GM21528 (cell line): ENCODE measurements at regions not wholly inside any gene's neighbourhood (a gene's known extent, or its start where the extent isn't known, plus 50 kb on each side); places are given as distances from the start of the nearest gene placed in this dataset.

ENCODE experiments used
- ATAC-seq: cut with Tn5 transposase; IDR thresholded peaks from one replicate; pipeline ENCODE4 v1.9.1; 2021; ENCODE audit warnings: mild to moderate bottlenecking, moderate library complexity; ENCODE audit not compliant: unreplicated experiment, low FRiP score

DNA sequence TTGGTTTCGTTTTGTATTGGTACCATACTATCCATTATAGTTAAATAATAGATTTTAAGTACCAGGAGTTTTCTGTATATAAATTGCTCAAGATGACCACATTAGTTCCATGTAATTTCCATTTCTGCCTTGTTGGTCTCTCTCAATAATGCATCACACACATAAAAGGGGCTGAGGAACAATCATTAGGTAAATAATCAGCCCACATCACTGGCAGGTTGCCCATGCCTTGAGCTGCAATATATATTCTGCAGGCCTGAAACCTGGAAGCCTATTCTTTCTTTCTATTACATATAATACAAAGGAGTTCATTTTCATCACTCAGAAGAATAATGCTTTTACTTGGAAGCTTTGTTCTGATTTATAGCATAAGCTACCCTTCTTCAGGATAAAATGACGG lies 616.1 kb upstream of the PKDCC start:
- no peak for ATAC-seq

DNA sequence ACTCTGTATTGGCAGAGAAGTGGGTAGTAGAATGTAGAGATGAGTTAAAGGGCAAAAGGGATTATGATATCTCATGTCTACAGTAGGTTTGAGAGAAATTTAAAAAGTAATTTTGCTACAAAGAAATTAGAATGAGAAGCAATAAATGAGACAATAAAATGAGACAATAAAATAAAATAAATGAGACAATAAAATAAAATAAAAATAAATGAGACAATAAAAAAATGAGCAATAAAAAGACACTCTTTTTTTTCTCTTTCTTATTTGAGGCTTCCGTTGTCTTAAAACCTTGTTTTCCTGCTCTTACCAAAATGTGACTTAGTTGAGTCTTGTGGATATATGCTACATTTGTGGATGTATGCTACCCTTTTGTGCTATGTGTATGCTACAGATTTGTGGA lies 615.4 kb upstream of the PKDCC start:
- no peak for ATAC-seq

DNA sequence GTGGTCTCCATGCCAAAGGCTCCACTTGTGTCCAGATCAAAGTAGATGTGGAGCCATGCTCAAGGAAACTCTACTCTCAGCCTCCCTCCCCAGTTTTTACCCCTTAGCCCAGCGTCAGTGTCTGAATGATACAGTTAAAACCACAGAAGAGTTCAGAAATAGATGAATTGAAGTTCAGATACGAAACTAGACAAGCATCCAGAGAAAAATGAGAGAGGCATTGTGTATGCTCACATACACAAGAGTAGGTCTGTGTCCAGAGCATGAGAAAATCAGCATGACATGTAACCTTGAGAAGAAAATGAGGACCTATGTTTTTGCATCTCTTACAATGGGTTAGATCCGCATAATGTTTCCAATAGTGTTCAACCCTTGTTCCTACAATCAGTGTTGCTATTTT lies 612.8 kb upstream of the PKDCC start:
- no peak for ATAC-seq

DNA sequence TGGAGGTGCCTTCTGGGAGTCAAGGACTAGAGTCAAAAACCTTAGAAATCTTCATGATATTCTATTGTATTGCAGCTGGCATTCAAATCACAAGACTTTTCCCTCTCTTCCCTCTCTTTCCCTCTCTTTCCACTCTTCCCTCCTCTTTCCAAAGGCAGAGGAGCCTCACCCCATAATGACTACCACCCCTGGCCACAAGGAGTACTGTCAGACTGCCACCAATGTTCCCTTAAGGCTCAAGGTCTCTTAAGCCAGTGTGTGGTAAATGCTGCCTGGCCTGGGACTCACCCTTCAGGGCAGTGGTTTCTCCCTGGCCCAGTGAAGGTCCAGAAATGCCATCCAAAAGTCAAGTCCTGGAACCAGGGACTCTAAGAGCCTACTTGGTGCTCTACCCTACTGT lies 605.9 kb upstream of the PKDCC start:
- no peak for ATAC-seq

DNA sequence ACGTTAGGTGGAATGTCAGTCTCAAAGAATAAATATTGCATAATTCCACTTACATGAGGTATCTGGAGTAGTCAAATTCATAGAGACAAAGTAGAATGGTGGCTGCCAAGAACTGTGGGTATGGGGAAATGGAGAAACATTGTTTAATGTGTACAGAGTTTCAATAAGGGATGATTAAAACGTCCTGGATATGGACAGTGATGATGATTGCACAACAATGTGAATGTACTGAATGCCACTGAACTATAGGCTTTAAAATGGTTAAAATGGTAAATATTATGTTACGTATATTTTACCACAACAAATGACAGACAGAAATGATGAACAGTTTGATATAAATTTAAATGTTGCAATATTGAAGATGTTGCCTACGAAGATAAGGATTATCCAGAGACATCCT lies 602.0 kb upstream of the PKDCC start:
- no peak for ATAC-seq

DNA sequence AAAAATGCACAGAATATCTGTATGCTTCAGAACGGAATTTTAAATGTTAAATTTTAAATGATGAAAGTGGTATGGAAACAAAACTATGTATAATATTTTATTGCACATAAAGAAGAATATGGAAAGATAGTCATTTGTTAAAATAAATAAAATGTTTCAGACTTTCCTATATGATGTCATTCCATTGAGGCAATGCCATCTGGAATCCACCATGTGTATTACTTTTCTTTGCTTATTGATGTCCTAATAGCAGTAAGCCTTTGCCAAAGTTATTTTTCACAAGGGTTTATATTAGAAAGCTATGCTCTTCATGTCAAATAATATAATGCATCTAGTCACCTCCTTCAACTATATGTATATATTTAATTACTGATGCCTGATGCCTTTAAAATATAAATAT lies 601.6 kb upstream of the PKDCC start:
- ATAC-seq: no peak

DNA sequence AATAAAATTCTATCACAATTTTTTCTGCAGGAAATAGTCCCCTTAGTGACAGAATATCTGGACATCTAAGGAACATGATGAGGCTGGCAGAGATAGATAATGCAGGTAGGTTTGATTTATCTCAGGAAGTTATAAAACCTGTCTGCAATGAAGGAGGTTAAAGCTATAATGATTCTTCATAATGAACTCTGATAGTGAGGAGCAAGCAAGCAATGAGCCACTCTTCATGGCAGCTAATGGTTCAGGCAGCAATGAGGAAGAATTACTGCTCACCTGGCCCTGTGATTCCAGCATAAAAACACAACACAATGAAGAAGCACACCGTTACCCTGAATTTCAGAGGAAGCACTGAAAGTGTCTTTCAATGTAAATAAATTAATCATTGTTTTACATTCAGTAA lies 599.6 kb upstream of the PKDCC start:
- ATAC-seq: no peak

DNA sequence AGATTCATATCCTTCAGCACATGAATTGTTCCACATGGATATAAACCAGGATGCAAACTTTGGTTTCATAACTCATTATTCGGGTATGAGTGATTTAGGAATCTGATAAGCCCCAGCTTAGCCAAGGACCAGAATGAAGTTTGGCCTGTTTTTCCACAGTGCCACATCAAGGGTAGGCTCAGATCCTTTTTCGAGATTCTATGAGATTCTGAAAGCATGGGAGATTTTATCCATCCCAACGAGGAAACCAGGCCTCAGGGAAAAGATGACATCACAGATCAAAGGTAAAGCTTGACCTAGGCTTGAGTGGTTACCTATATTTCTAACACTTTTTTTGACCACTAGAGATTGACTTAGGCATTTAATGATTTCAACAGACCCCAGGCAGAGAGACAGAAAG lies 590.8 kb upstream of the PKDCC start:
- no peak for ATAC-seq

DNA sequence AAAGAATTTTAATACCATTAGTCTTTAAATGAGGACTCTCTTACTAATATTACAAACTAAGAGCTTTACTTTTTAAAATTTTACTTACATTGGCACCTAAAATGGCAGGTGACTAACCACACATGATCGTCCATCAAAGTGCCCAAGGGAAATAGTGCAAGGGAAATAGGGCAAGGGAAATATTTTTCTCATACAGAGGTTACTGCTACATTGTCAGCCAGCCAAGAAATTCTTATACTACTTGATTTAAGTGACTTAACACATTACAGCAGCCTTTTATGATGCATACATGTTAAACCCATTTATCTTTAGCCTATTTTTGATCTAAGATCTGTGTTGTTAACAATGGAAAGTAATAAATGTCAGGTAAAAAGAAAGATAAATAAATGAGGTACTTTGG lies 587.2 kb upstream of the PKDCC start:
- no peak for ATAC-seq

DNA sequence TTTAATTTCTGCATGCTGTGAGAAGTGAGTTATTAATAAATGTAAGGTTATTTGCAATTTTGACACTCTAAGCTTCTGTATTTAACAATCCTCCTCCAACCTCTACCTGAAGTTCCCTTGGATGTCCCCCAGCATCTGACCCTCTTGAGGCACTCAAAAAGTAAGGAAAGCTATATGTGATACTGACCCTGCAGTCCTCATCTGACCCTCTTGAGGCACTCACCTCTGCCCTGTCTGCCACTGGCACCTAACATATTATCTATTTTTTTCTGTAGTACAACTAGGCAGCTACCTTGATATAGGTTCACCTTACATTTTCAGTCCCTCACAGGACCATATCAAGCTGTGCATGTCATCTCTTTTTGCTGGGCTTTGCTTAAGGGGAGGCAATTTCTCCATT lies 583.4 kb upstream of the PKDCC start:
- no peak for ATAC-seq

DNA sequence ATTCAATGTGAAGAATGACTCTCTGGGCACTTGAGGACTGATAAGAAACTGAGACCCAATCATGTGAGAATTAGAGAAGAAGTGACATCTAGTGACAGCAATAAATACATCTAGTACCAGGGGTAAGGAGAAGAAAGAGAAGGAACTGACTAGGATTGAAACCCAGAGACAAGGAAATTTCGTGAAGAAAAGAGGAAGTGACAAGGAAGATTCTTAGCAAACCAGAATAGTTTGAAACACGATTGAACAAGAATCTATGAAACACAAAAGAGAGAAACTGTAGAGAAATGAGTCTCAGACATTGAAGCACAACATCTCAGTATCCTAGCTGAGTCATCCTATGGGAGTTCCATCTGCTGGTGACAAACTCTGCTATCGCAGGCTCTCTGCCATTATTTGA lies 571.9 kb upstream of the PKDCC start:
- ATAC-seq: no peak

DNA sequence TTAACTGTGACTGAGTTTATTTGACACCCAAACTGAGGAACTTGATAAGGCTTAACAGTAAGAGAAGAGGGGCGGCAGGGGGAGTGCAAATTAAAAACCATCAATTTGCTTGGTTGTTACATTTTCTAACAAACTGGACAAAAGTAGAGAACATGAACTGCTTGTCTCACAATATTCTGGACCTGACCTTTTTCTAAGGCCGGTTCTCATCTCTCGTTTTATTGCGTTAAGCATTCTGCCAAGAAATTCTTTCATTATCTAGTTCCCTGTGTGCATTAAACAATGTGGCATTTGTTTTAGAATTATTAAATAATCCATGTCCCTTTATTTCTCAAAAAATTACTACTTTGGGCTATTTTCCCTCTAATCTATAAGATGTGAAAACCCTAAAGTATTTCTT lies 565.2 kb upstream of the PKDCC start:
- no peak for ATAC-seq

DNA sequence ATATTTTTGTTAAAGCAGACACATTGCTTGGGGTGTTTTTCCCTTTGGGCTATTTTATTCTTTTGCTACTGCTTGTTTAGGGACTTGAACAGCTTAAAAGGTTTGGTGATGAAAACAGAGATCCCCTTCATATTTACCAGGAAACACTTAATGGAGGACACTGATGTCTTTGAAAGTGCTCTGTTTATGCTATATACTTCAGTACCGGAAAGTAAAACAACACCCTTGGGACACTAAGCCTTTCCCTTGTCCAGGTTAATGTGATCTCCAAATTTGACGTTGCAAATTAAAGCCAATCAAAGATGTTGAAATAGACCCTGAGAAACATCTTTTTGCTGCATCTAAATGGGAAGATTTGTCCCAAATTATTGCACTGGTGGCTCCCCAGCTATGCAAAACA lies 564.6 kb upstream of the PKDCC start:
- no peak for ATAC-seq

DNA sequence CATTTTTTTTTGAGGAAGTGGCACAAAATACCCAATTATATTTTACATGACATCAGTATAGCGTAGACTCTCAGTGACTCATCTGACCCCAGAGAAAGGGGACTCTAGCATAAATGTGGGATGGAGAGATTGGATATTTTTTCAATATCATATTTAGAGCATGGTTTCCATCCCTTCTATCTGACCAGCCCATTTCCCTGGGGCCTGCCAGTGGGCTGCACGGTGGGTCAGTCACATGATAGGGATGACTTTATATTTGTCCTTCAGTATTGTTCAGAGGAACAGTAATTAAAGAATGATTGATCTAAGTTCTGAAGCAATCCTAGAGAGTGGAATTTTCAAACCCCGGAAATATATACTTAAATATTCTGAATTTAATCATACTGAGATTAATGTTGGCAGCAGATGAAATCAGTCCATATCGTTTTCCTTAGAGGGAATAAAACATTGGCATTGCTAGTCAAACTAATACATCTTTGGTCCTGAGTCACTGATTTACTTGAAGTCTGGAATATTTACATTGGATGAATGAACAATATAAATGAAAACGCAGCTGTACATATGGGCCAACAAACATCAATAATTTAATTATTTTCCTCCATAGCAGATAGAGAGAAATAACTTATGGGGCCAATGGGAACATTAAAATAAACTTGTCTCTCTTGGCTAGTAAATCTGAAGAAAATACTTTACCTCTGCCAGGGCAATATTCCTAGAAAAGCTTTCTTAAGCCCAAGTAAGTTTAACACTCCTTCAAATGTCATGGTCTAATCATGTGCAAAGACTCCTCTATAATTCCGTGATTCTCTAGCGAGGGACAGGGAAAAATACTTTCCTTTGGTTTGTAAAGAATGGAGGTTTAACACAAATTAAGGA lies 563.6 kb upstream of the PKDCC start:
- no peak for ATAC-seq

DNA sequence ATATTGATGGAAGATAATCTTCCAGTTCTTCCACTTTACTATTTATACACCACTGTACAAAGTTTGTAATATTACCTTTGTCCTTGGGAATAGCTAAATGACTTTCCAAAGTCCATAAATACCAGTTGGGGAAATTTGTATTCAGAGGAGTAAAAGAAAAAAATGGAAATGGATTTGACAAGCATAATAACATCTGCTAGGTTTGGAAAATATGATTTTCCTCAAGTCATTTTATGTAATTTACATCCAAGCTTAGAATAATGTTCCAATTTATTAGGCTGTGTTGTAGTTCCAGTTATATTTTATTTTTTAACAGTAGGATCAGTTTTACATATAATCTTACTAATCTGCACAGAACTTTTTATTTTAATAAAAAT lies 563.0 kb upstream of the PKDCC start:
- ATAC-seq: no peak

DNA sequence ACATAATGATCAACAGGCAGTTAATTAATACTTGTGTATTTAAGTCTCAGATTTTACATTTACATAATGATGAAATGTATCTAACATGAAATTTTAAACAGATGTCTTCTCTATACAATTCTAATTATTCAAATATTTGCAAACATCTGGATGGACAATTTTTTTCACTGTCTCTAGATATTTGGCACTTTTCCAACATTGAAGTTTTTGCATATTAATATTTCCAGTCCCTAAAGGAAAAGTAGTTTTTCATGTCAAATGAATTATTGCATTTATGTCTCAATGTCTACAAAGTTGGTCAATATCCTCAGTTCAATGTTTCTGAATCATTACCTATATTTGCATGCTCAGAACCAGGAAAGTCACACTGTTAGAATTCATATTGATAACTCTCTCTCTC lies 560.9 kb upstream of the PKDCC start:
- no peak for ATAC-seq

DNA sequence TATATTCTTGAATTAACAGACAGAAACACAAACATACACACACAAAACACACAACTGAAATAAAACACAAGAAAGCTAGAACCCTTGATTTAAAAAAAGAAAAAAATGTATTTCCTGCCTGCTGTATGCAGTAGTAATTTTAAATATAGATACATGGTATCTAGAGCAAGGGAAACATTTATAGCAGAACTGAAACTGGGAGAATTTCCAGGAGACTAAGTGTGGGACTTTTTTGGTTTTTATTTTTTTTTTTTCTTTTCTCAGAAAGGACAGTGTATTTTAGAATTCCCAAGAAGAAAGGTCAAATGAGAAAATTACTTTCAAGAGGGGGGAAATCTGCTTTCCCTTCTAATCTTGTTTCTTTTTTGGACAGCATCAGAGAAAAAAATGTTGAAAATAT lies 558.9 kb upstream of the PKDCC start:
- ATAC-seq: no peak

DNA sequence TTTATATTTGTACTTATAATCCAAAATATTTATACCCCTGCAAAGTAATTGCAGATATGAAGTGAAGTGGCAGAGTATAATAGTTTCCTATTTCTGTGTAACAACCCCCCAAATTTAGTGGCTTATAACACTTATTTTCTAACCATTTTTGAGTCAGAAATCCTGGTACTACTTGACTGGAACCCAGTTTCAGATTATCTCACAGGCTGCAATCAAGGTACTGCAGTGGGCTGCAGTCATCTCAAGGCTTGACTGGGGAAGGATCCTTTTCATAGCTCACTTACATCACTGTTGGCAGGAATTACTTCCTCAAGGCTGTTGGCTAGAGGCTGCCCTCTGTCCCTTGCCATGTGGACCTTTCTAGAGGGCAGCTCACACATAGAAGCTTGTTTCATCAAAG lies 558.2 kb upstream of the PKDCC start:
- no peak for ATAC-seq

DNA sequence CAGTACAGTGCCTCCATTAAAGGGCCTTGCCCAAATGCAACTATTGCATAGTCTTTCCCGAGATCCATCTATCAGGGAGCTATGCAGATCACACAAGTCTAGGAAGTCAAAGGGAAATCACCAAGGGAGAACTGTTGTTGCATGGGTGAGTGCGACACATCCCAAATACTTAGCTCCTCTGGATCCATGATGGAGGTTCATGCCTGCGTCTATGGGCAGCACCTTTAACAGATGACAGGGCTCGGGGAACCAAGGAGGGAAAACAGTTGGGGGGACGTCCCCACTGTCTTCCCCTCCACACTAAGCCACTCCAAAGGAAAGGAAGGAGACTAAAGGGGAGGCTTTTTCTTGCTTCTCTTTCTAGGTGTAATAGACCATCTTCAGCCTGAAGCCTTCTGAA lies 552.8 kb upstream of the PKDCC start:
- ATAC-seq: no peak

DNA sequence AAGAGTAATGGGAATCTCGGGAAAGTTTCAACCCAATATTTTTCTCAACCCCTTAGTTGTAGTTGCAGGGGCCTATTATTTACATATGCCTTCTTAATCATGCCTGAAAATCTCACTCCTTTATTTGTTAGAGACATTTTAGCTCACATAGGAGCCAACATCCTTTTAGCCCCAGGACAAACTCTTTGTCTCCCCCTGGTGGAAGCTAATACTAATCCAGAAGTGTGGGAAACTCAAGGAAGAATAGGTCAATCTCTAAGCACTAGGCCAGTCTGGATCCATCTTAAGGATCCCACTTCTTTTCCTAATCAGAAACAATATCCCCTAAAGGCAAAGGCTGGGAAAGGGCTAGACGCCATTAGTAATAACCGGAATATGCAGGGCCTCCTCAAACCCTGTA lies 550.9 kb upstream of the PKDCC start:
- ATAC-seq: no peak

DNA sequence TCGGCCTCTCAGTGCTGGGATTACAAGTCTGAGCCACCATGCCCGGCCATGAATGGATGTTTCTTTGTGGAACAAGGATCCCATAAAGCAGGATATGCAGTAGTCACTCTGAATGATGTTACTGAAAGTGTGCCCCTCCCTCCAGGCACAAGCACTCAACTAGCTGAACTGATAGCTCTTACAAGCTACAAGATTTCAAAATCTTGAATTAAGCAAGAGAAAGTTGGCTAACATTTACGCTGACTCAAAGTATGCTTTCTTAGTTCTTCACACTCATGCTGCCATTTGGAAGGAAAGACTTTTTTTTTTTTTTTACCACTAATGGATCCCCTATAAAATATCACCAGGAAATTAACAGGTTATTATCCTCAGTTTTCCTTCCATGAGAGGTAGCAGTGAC lies 549.0 kb upstream of the PKDCC start:
- ATAC-seq: no peak

DNA sequence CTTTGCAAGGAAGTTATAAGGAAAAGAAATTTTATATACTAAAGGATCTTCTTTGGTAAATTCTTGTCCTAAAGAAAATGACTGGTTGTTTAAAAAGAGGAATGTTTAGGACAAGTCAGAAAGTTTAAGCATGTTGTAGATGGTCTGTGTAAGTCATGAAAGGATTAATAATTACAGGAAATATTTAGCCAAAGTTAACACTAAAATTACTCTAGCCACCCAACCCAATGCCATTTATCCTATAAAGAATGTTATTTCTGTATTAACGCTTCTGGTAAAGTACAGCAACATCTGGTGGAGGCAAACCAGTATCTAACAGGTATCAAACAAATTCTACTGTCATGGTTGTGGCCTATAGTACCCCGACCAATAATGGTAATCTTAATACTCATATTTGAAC lies 546.9 kb upstream of the PKDCC start:
- no peak for ATAC-seq

DNA sequence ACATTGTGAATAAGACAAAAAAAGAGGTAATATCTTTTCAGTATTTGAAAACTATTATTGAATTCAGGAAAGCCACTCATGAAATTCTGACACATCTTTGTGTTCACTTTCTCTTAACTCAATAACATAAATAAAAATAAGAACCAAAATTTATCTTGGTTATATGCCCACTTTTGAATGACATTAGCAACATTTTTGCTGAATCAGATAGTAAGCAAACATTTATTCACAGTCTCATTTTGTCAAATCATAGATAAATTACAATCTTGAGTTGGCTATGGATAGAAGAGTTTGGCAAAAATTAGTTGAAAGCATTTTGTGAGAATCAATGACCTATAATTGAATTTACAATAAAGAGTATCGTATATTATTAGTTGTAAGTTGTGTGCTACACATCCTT lies 545.1 kb upstream of the PKDCC start:
- no peak for ATAC-seq
